ENCODE measurements at regions not wholly inside any gene's neighbourhood (a gene's known extent, or its start where the extent isn't known, plus 50 kb on each side); places are given as distances from the start of the nearest gene placed in this dataset.

DNA sequence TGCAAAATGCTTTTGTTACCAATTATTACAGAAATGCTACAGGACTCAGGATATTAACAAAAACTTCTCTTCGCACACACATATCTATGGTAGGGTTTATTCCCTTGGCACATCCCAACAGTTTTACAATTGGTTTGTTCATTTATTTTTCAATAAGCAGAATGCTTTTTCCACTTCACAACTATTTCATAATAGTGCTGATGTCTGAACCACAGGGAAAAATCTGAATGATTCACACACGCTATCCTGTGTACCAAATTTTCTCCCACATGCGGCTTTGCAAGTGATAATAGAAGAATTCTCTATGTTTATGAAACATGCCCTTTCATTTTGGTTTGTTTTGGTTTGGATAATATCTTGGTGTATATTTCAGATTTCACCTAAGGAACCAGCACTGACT, 725.7 kb upstream of the TENM3 start:
- BruUV-seq (replicated peaks), result no TSS peak
- intact Hi-C loops (cut with micrococcal nuclease; ENCODE audit: unreplicated experiment) (no loop called here), in situ Hi-C loops (cut with MboI) (no loop called here)
- H3K79me2 ChIP-seq (ENCODE audit: control insufficient read depth, insufficient read depth, low read length), result no peaks in the 10 kb centered on the region
- no peak overlapping the region for H3K27ac ChIP-seq (ENCODE audit: control insufficient read depth, insufficient read depth)
- no peak for FAIRE-seq
- TF ChIP-seq POLR2AphosphoS5 (IDR thresholded peaks at IDR 0.05; ENCODE audit: low read length) (no peak), DPF2 (IDR thresholded peaks at IDR 0.05) (no peak), SREBF2 (IDR thresholded peaks at IDR 0.05; ENCODE audit: low read length) (no peak), ZNF207 (IDR thresholded peaks at IDR 0.05; ENCODE audit: borderline replicate concordance) (no peak), MYB (IDR thresholded peaks at IDR 0.05; ENCODE audit: borderline replicate concordance, low read depth, low read length) (no peak), TCF3 (IDR thresholded peaks at IDR 0.05; ENCODE audit: borderline replicate concordance, insufficient read depth, low read depth, low read length) (no peak), TCF12 (IDR thresholded peaks at IDR 0.05; ENCODE audit: low read depth, low read length) (no peak), TARDBP (IDR thresholded peaks at IDR 0.05; ENCODE audit: borderline replicate concordance) (no peak), IKZF2 (IDR thresholded peaks at IDR 0.05) (no peak)
- TF ChIP-seq, protein P1, sequence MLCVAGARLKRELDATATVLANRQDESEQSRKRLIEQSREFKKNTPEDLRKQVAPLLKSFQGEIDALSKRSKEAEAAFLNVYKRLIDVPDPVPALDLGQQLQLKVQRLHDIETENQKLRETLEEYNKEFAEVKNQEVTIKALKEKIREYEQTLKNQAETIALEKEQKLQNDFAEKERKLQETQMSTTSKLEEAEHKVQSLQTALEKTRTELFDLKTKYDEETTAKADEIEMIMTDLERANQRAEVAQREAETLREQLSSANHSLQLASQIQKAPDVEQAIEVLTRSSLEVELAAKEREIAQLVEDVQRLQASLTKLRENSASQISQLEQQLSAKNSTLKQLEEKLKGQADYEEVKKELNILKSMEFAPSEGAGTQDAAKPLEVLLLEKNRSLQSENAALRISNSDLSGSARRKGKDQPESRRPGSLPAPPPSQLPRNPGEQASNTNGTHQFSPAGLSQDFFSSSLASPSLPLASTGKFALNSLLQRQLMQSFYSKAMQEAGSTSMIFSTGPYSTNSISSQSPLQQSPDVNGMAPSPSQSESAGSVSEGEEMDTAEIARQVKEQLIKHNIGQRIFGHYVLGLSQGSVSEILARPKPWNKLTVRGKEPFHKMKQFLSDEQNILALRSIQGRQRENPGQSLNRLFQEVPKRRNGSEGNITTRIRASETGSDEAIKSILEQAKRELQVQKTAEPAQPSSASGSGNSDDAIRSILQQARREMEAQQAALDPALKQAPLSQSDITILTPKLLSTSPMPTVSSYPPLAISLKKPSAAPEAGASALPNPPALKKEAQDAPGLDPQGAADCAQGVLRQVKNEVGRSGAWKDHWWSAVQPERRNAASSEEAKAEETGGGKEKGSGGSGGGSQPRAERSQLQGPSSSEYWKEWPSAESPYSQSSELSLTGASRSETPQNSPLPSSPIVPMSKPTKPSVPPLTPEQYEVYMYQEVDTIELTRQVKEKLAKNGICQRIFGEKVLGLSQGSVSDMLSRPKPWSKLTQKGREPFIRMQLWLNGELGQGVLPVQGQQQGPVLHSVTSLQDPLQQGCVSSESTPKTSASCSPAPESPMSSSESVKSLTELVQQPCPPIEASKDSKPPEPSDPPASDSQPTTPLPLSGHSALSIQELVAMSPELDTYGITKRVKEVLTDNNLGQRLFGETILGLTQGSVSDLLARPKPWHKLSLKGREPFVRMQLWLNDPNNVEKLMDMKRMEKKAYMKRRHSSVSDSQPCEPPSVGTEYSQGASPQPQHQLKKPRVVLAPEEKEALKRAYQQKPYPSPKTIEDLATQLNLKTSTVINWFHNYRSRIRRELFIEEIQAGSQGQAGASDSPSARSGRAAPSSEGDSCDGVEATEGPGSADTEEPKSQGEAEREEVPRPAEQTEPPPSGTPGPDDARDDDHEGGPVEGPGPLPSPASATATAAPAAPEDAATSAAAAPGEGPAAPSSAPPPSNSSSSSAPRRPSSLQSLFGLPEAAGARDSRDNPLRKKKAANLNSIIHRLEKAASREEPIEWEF (IDR thresholded peaks at IDR 0.05; ENCODE audit: insufficient replicate concordance, low read depth, low read length), result no peak
- TF ChIP-seq, protein P2, sequence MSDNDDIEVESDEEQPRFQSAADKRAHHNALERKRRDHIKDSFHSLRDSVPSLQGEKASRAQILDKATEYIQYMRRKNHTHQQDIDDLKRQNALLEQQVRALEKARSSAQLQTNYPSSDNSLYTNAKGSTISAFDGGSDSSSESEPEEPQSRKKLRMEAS (IDR thresholded peaks at IDR 0.05; ENCODE audit: low read depth, low read length), result no peak
- CTCF ChIA-PET, result interaction anchor here (0.6 kb wide), 1 partner anchor 892 kb away, joined by 3 read pairs; no protein-coding TSS in a partner anchor
- no peak for ATAC-seq
- H3K9me3 ChIP-seq (replicated peaks; ENCODE audit: control insufficient read depth, insufficient read depth, low read length), result no peaks in the 10 kb centered on the region
- no peaks in the 10 kb centered on the region for H4K20me1 ChIP-seq (ENCODE audit: control insufficient read depth, insufficient read depth)
- 75% methylated on average over 3 of the region's 3 CpGs for WGBS (ENCODE audit: insufficient coverage, insufficient replicate concordance, low lambda C conversion rate, missing lambda C conversion rate)
- H3K4me3 ChIP-seq, result no peak overlapping the region
- no peak for DNase-seq (ENCODE audit: low read depth, low spot score)
- SMC1A ChIA-PET (ENCODE audit: uncharacterized antibody, unreplicated experiment), result no interaction called here
- H3K4me2 ChIP-seq (ENCODE audit: control insufficient read depth, insufficient read depth), result no peak overlapping the region
- no peaks in the 10 kb centered on the region for H3K36me3 ChIP-seq (ENCODE audit: control insufficient read depth in 2 of 2, insufficient read depth in 2 of 2, low read length in 1 of 2)
- H3K4me1 ChIP-seq (ENCODE audit: control insufficient read depth, insufficient read depth, low read length), result no peaks in the 10 kb centered on the region
- no peak overlapping the region for H2AFZ ChIP-seq (ENCODE audit: control insufficient read depth, low read depth, low read length)
- H3K27me3 ChIP-seq (replicated peaks in 1 of 2; ENCODE audit: control insufficient read depth in 2 of 2, insufficient read depth in 2 of 2, low read length in 1 of 2), result no peaks in the 10 kb centered on the region
- POLR2A ChIA-PET, result no interaction called here
- H3K9ac ChIP-seq (ENCODE audit: control insufficient read depth, insufficient read depth, low read length), result no peak overlapping the region
- RAD21 ChIA-PET (ENCODE audit: unreplicated experiment), result no interaction called here

All from GM12878 (cell line).